Astrocyte (in vitro differentiated cells and primary cell): ENCODE measurements at regions not wholly inside any gene's neighbourhood (a gene's known extent, or its start where the extent isn't known, plus 50 kb on each side); places are given as distances from the start of the nearest gene placed in this dataset.

ENCODE experiments used
- DNase-seq: peaks from one replicate; pipeline ENCODE4 v3.0.0-alpha.2; 2010; ENCODE audit warnings: low read depth
- FAIRE-seq: peaks from 2 replicates; lab custom pipeline; 2011; peaks lifted over from hg19 to GRCh38; lab: Jason Lieb, UNC
- H2AFZ ChIP-seq: 2 replicates; pipeline ENCODE4 v1.6.0; 2012; ENCODE audit warnings: low read depth, low read length, inconsistent platforms
- H3K27ac ChIP-seq: 2 replicates; pipeline ENCODE4 v1.5.1; 2011; ENCODE audit warnings: low read depth, low read length, inconsistent platforms
- H3K27me3 ChIP-seq: 2 replicates; pipeline ENCODE4 v1.6.0; 2011; ENCODE audit warnings: low read length, inconsistent platforms; ENCODE audit not compliant: insufficient read depth
- H3K36me3 ChIP-seq: 2 replicates; pipeline ENCODE4 v1.5.1; 2011; ENCODE audit warnings: low read length, inconsistent platforms; ENCODE audit not compliant: insufficient read depth
- H3K4me1 ChIP-seq: 2 replicates; pipeline ENCODE4 v1.5.1; 2011; ENCODE audit warnings: low read length, inconsistent platforms; ENCODE audit not compliant: insufficient read depth
- H3K4me2 ChIP-seq: 2 replicates; pipeline ENCODE4 v1.6.0; 2012; ENCODE audit warnings: low read length, inconsistent platforms
- H3K4me3 ChIP-seq: 2 replicates; pipeline ENCODE4 v1.5.1; 2011; ENCODE audit warnings: low read depth, mild to moderate bottlenecking, low read length, inconsistent platforms; ENCODE audit not compliant: insufficient read depth
- H3K79me2 ChIP-seq: 2 replicates; pipeline ENCODE4 v1.6.0; 2012; ENCODE audit warnings: mild to moderate bottlenecking, low read length, inconsistent platforms; ENCODE audit not compliant: insufficient read depth
- H3K9ac ChIP-seq: 2 replicates; pipeline ENCODE4 v1.6.0; 2012; ENCODE audit warnings: mild to moderate bottlenecking, low read length, inconsistent platforms
- H3K9me3 ChIP-seq: 2 replicates; pipeline ENCODE4 v1.5.1; 2012; ENCODE audit warnings: low read depth, mild to moderate bottlenecking, low read length, inconsistent platforms; ENCODE audit not compliant: insufficient read depth
- H4K20me1 ChIP-seq: 2 replicates; pipeline ENCODE4 v1.6.0; 2012; ENCODE audit warnings: low read length, inconsistent platforms; ENCODE audit not compliant: insufficient read depth
- H3K27ac Mint-ChIP-seq: one replicate; pipeline ENCODE4 v1.8.0; 2021; ENCODE audit warnings: mild to moderate bottlenecking, mixed read lengths; ENCODE audit not compliant: unreplicated experiment
- H3K27me3 Mint-ChIP-seq: one replicate; pipeline ENCODE4 v1.8.0; 2021; ENCODE audit warnings: low read depth, mixed read lengths; ENCODE audit not compliant: unreplicated experiment
- H3K36me3 Mint-ChIP-seq: one replicate; pipeline ENCODE4 v1.8.0; 2021; ENCODE audit warnings: low read depth, mixed read lengths; ENCODE audit not compliant: unreplicated experiment
- H3K4me1 Mint-ChIP-seq: one replicate; pipeline ENCODE4 v1.8.0; 2021; ENCODE audit warnings: low read depth, mixed read lengths; ENCODE audit not compliant: unreplicated experiment
- H3K4me3 Mint-ChIP-seq: one replicate; pipeline ENCODE4 v1.8.0; 2021; ENCODE audit warnings: mild to moderate bottlenecking, moderate library complexity, mixed read lengths; ENCODE audit not compliant: unreplicated experiment
- H3K9me3 Mint-ChIP-seq: one replicate; pipeline ENCODE4 v1.8.0; 2021; ENCODE audit warnings: mild to moderate bottlenecking, mixed read lengths; ENCODE audit not compliant: unreplicated experiment
- EZH2 ChIP-seq: IDR thresholded peaks from 2 replicates; pipeline ENCODE4 v1.6.1; 2012; ENCODE audit warnings: mild to moderate bottlenecking, low read length, inconsistent platforms; ENCODE audit not compliant: insufficient read depth
- TF ChIP-seq, protein P1 (sequence below): IDR thresholded peaks from 2 replicates; pipeline ENCODE4 v1.5.1; 2011; ENCODE audit warnings: low read depth, mild to moderate bottlenecking, inconsistent platforms, low read length, moderate library complexity; ENCODE audit not compliant: insufficient read depth

DNA sequence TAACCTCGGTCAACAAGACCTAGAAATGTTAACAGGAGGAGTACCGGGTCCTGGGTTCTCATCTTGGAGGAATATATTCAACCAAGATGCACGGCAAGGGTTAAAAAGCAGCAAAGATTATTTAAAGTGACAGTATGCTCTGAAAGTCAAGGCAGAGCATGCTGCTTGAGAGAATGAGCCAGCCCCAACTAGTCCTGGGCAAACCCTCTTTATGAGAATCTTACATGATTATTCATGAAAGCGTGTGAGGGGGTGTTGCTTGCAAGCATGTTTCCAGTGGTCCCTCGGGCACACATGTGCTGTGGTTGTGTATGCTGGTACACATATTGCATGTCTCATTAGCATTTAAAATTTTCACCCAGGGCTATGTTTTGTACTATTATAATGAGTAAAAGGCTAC is 1445.6 kb downstream of the SI start:
- no peaks in the 10 kb centered on the region for H3K36me3 Mint-ChIP-seq
- Histone ChIP-seq H2AFZ (no peak overlapping the region), H3K27me3 (no peaks in the 10 kb centered on the region), H3K4me3 (no peak overlapping the region), H3K79me2 (no peaks in the 10 kb centered on the region), H3K4me1 (no peaks in the 10 kb centered on the region), H3K9me3 (no peaks in the 10 kb centered on the region), H3K27ac (no peak overlapping the region), H4K20me1 (no peaks in the 10 kb centered on the region), H3K9ac (no peak overlapping the region), H3K36me3 (no peaks in the 10 kb centered on the region), H3K4me2 (no peak overlapping the region)
- H3K9me3 Mint-ChIP-seq = no peaks in the 10 kb centered on the region
- H3K27ac Mint-ChIP-seq = no peak overlapping the region
- no peak for DNase-seq
- no peaks in the 10 kb centered on the region for H3K4me1 Mint-ChIP-seq
- FAIRE-seq = no peak
- TF ChIP-seq, protein P1, sequence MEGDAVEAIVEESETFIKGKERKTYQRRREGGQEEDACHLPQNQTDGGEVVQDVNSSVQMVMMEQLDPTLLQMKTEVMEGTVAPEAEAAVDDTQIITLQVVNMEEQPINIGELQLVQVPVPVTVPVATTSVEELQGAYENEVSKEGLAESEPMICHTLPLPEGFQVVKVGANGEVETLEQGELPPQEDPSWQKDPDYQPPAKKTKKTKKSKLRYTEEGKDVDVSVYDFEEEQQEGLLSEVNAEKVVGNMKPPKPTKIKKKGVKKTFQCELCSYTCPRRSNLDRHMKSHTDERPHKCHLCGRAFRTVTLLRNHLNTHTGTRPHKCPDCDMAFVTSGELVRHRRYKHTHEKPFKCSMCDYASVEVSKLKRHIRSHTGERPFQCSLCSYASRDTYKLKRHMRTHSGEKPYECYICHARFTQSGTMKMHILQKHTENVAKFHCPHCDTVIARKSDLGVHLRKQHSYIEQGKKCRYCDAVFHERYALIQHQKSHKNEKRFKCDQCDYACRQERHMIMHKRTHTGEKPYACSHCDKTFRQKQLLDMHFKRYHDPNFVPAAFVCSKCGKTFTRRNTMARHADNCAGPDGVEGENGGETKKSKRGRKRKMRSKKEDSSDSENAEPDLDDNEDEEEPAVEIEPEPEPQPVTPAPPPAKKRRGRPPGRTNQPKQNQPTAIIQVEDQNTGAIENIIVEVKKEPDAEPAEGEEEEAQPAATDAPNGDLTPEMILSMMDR = no peak
- no peak for TF ChIP-seq EZH2
- H3K4me3 Mint-ChIP-seq = no peak overlapping the region
- H3K27me3 Mint-ChIP-seq = no peaks in the 10 kb centered on the region

DNA sequence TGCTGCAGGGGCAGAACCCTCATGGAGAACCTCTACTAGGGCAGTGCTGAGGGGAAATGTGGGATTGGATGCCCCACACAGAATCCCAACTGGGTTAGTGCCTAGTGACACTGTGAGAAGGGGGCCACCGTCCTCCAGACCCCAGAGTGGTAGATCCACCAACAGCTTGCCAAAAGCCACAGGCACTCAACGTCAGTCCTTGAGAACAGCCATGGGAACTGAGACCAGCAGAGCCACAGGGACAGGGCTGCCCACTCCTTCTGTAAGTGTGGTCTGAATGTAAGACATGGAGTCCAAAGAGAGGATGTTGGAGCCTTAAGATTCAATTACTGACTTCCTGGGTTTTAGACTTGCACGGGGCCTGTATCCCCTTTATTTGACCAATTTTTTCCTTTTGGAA is 1451.5 kb downstream of the SI start:
- Histone ChIP-seq H3K4me1 (no peaks in the 10 kb centered on the region), H4K20me1 (no peaks in the 10 kb centered on the region), H2AFZ (no peak overlapping the region), H3K27ac (no peak overlapping the region), H3K9me3 (no peaks in the 10 kb centered on the region), H3K79me2 (no peaks in the 10 kb centered on the region), H3K4me3 (no peak overlapping the region), H3K27me3 (no peaks in the 10 kb centered on the region), H3K9ac (no peak overlapping the region), H3K4me2 (no peak overlapping the region), H3K36me3 (no peaks in the 10 kb centered on the region)
- Mint-ChIP-seq H3K4me3 (no peak overlapping the region), H3K4me1 (no peaks in the 10 kb centered on the region), H3K27ac (no peak overlapping the region), H3K36me3 (no peaks in the 10 kb centered on the region), H3K27me3 (no peaks in the 10 kb centered on the region), H3K9me3 (no peaks in the 10 kb centered on the region)
- no peak for FAIRE-seq
- TF ChIP-seq, protein P1 = no peak
- no peak for TF ChIP-seq EZH2
- DNase-seq = no peak

DNA sequence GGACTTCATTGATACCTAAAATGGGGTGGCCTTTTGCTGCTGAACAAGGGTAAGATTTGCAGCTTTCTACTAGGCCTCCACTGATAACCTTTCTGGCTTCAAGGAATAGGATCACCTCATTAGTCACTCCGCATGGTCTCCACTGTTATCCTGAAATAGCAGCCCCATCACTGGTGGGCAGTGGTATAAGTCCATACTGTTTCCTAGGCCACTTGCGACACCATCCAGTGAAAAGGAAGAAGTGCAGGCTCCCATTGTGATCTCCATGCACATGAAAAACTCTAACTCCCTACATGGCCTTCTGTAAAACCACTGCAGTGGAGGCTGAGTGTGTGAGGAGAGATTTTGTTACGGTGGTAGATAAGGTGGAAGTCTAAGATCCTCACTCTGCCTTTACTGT is 1455.9 kb downstream of the SI start:
- H4K20me1 ChIP-seq = no peaks in the 10 kb centered on the region
- TF ChIP-seq EZH2 = no peak
- TF ChIP-seq, protein P1 = peak; percentile 17
- DNase-seq (no peak), FAIRE-seq (no peak)
- H3K27ac Mint-ChIP-seq = no peak overlapping the region
- H3K36me3 Mint-ChIP-seq = no peaks in the 10 kb centered on the region
- H3K4me3 Mint-ChIP-seq = no peak overlapping the region
- no peak overlapping the region for H3K27ac ChIP-seq
- H3K79me2 ChIP-seq = no peaks in the 10 kb centered on the region
- H3K36me3 ChIP-seq = no peaks in the 10 kb centered on the region
- H3K4me1 Mint-ChIP-seq = no peaks in the 10 kb centered on the region
- no peaks in the 10 kb centered on the region for H3K9me3 Mint-ChIP-seq
- H3K27me3 ChIP-seq = no peaks in the 10 kb centered on the region
- no peaks in the 10 kb centered on the region for H3K4me1 ChIP-seq
- no peak overlapping the region for H3K4me2 ChIP-seq
- H3K9me3 ChIP-seq = no peaks in the 10 kb centered on the region
- no peak overlapping the region for H2AFZ ChIP-seq
- no peak overlapping the region for H3K9ac ChIP-seq
- no peak overlapping the region for H3K4me3 ChIP-seq
- H3K27me3 Mint-ChIP-seq = no peaks in the 10 kb centered on the region
